Amniotic stem cell (primary cell): ENCODE measurements at regions not wholly inside any gene's neighbourhood (a gene's known extent, or its start where the extent isn't known, plus 50 kb on each side); places are given as distances from the start of the nearest gene placed in this dataset.

Source experiments
- DNase-seq: peaks from one replicate; lab custom pipeline; 2025; lab: John Stamatoyannopoulos, UW

DNA sequence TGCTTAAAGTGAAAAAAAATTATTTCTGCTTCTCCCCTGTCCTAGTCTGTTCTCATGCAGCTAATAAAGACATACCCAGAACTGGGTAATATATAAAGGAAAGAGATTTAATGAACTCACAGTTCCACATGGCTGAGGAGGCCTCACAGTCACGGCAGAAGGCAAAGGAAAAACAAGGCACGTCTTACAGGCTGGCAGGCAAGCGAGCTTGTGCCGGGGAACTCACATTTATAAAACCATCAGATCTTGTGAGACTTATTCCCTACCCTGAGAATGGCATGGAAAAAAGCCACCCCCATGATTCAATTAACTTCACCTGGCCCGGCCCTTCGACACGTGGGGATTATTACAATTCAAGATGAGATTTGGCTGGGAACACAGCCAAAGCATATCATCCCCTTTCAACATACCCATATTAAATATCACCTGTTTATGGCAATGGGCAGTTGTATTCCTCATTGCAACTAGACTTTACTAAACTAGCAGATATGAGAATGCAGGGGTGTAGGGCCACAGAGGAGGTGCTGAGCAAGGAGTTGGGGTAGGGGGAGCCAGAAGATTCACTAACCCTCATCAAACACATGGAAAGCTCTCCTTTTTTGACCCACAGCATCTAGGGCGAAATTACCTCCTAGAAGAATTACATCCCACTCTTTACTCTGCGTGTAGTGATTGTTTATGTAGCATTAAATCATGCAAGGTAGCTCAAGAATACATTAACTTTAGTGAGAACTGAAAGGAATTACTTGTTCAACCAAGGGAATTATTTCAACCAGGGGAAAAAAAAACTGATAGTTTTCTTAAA lies 183.3 kb upstream of the DOK6 start:
- DNase-seq = no peak

DNA sequence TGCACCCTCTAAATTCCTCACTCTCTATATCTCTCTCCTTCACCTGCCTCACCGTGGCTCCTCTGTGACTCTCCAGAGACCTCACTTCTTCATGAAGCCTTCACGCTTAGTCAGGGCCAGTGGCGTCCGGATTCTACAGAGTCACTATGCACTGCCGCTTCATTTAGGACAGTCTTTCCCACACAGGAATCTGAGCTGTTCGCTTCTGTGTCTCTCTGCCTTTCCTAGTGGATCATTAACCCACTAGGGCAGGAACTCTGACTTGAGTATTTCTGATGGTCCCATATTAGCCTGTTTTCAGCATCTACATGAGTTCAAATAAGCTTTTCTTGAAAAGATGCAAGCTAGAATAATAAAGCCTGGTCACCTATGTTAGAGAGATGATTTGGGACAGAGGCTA lies 180.2 kb upstream of the DOK6 start:
- no peak for DNase-seq

DNA sequence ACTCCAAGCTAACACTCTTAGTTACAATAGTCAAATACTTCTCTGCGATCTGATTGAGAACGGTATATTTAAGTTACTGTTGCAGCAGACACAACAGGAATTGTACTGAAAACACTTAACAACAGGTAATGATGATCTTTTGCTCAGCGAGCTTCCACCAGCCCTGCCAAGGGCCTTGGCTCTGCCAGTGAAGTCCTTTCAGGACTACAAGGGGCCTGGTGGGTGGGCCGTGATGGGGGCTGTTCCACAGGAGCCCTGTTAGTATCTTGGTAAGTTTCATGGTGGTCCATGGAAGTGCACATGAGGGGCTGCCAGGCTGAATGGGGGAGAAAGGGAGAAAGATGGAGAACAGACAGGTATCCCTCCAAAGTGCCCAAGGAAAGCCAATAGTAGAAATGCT lies 178.6 kb upstream of the DOK6 start:
- DNase-seq = no peak

DNA sequence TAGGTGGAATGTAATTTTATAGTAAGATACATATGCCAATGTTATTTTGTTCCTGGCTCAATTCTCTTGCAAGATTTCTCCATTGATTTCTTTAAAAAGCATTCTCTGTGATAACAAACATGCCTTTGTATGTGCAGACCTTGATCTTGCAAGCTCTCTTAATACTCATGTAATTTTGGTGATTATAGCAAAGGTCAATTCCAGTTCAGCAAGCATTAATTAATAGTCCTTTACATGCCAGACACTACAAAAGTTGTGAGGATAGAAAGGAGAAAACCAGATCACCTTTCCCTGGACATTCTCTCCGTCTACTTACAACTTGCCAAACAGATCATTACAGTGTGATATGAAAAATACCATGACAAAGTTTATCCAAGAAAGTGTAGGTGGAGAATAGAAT lies 173.7 kb upstream of the DOK6 start:
- no peak for DNase-seq

DNA sequence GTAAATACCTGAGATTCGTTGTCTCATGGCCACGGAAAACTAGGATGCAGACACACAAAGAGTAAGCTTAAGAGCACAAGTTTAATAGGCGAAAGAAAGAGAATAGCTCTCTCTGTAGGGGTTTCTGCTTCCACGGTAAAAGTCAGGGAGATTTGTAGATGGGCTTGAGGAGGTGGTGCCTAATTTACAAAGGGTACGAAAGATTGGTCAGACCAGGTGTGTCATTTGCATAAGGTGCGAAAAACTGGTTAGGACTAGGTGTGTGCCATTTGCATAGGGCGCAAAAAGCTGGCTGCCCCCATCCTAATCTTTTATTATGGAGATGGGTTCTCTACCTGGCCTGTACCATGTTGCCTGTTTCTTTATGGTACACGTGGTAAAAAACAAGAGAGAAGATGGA lies 170.5 kb upstream of the DOK6 start:
- DNase-seq = no peak

DNA sequence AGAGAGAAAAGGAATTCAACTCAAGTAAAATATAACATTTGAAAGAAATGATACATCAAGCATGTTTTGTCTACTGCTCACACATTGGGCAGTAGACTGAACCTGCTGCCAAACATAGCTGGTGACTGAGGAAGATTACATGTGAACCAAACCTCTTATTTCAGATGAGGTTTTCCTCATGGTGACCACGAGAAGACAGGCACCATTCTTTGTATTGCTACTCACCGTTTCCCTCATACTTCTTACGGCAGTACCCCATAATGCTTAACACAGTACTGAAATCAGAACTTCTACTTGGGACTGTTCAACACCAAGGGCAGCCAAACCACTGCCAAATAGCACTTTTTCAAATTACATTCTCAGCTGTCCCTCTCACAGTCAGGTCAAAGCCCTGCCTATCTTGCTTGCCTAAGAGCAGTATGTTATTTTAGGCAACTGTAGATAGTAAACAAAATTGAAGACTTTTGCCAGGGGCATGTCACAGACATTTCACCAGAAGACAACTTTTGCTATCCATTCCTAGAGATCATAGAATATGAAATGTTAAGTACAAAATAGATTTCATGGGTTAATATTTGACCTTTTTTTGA lies 167.1 kb upstream of the DOK6 start:
- no peak for DNase-seq

DNA sequence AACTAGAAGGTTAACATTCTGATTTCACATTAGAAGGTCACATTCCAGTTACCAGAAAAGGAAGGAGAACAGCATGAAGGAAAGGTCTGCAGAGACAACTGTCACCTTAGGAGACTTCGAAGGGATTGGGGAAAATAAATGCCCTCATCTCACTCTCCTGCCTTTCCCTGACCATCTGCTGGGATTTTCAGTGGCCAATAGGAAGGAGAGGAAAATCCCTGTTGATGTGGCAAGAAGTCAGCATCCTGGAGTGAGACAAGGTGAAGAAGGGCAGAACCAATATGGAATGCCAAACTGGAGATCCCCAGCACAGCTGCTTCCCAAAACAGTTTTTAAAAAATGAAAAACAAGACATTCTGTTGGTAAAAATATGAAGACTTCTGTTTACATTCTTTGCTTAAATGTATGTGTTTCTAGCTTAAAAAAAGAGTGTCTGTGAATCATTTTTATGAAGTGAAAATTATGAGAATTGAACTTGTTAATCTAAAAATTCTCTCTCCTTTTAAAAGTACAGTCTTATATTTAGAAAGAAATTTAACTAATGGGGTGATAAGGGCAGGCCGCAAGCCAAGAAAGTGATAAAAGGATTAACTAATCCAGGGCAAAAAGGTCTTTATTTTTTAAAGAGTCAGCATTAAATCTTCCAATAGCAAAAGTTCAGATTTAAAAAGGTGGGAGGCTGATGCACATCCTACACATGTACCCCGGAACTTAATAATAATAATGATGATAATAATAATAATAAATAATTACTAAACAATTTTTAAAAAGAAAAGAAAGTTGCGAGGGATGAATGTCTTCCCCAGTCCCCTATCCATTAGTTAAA lies 160.6 kb upstream of the DOK6 start:
- no peak for DNase-seq

DNA sequence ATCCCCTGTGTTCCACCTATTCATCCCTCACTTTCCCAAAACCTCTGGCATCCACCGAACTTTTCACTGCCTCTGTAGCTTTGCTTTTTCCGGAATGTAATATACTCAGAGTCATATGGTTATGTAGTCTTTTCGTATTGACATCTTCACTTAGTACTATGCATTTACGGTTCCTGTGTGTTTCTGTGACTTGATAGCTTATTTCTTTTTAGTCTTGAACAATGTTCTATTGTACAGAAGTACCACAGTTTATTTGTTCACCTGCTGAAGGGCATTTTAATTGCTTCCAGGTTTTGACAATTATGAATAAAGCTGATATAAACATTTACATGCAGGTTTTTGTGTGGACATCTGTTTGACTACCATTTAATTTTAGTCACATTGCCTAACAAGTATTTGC lies 154.7 kb upstream of the DOK6 start:
- DNase-seq = no peak

DNA sequence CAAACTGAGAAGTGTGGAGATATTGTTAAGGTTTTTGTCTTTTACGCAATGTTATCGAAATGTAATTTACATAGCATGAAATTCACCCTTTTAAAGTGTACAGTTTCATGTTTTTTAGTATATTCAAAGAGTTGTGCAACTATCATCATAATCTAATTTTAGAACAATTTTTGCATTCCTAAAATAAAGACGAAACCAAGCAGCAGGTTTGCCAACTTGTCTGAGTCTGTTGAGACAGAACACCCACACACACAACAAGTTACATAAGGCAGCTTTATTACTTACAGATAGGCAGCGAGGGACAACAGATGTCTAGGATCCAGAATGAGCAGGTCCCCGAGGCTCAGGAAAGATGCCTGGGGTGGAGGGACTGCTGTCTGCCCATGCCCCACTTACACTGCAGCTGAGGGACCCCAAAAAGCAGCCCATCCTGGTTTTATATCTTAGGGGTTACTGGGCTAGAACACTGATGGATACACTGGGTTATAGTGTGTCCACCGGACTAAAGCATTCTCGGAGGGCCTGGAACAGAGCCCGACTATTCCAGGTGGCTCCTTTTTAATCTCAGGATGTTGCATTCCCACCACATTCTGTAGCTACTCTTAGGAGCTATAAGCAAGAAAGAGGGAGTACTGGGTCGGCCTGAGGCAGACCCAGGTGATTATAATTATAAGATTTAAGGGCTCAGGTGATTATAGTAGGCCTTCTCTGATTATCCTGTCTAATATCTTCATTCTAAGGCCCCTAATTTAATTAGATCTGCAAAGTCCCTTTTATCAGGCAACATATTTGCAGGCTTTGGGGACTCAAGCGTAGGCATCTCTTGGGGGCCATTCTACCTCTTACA lies 150.2 kb upstream of the DOK6 start:
- peak; percentile 38 for DNase-seq

DNA sequence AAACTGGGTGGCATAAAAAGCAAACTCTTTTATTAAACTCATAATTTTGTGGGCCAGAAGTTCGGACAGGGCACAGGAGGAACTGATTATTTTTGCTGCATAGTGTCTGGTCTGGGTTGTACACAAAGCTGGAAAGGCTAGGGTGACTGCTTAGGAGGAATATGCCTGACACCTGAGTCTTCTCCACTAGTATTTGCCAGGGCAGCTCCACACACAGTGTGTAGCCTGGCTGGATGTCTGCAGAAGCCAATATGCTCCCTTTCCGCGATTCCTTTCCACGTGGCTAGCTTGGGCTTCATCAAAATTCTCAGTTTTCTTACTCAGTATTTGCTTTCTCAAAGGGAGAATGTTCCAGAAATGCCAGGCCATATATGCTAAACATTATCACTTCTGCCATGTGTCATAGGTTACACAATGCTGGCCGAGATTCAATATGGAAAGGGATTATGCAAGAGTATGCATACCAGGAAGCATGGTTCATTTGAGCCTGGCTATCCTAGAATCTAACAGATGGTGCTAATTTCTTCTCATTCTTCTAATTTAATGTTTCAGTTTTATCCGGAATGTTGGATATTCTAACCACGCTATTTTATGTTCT lies 142.7 kb upstream of the DOK6 start:
- DNase-seq = peak; percentile 56

DNA sequence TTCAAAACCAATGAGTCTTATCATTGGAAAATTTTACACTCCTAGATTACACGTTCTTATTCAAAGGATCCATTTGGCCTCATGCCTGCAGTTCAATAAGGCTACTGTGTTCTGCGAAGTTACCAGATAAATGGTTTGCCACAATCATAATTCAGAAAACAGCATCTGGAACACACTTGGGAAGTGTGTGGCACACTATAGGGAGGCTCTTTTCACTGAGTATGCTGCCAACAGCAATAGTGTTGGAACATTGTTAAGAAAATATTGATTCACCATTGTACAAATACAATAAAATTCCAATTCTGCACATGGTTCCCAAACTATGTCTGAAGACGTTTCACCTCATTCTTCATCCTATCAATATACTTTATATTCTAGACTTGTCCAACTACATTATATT lies 141.4 kb upstream of the DOK6 start:
- DNase-seq = no peak

DNA sequence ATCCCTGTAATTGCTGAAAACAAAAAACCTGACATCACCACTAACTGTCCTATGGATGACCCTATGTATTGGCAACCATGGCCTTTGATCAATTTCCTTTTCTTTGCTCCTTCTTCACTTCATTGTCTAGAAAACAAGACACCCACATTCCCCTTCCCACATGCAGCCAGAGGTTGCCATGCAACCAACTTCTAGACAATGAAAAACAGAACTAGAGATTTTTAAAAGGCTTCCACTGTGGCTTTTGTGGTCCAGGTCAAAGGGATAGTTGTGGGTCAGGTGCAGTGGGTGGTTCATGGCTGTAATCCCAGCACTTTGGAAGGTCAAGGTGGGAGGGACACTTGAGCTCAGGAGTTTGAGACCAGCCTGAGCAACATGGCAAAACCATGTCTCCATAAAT lies 139.3 kb upstream of the DOK6 start:
- no peak for DNase-seq

DNA sequence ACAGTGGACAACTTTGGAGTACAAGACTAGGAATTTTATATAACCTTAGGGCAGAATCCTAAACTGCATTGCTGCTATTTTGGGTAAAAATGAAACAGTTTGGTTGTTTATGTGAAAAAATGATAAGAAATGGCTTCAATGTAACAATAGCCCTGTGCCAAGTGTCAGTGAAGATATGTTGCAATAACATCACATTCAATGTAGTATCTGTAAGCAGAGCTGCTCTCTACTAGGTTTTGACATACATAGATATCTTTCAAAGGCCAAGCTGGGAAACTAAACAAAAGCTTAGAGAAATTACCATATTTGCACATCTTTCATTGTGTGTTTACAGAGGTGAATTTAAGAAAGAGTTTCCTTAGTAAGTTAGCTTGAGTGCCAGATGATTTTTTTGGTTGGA lies 135.0 kb upstream of the DOK6 start:
- DNase-seq = no peak

DNA sequence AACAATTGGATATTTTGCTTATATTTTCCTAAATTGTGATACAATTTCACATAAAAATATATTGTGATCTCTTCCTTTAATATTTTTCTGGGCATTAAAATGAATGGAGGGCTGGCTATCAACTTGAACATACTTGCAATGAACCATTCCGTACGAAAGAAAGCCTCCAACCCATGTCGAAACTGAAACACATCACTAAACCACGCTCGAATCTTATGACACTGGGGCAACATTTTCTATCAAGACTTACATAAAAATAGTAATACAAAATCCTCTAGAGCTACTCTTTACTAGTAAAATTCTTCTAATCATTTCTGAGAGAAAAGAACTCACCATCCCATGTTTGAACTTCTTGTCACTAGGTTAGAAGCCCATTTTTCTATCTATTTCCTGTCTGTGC lies 132.8 kb upstream of the DOK6 start:
- no peak for DNase-seq

DNA sequence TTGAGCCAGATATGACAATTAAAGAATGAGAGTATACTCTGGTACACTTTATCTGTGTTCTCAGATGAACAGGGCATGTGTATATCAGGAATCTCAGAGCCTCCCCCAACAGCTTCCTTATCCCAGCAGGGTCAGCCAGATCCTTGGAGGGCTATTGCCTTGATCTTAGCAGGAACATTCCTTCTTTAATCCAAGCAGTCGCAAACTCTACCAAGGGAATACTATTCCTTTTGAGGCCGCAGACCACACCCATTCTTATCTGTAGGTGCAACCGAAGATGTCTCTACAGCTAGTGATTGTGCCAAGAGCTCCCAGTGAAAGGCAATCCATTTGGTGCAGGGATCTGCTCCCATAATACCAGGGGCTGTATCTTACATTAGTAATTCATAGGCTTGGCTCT lies 118.3 kb upstream of the DOK6 start:
- no peak for DNase-seq

DNA sequence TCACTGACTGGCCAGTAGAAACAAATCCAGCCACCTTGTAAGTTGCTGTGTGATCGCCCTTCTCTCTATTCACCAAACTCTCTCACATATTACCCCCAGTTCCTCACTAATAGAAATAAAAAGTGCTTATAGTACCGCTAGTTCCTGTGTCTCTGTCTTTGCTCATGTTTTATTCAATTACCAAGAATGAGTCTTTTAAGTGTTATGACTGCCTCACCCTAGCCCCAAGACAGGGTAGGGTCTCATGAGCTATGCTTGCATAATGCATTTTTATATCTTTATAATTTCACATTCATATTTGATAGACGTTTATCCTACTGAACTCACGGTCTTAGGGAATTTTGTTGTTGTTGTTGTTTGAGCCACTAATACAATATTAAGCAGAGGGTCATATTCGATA lies 109.6 kb upstream of the DOK6 start:
- DNase-seq = no peak

DNA sequence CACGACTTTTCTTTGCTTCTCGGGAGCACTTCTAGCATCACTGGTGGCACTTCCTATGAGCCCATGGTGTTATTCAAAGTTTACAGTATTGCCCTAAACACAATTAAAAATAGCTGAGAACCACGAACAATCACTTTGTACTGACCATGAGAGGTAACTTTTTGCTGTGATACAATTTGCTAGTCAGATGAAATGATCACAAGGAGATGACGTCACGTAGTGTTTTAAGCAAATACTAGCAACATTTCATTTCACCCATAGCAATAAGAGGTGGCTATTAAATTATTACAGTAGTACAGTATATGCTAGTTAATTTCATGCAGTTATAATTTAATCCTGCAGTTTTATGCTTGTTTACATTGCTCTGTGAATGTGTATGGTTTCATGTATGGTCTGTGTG lies 108.9 kb upstream of the DOK6 start:
- no peak for DNase-seq

DNA sequence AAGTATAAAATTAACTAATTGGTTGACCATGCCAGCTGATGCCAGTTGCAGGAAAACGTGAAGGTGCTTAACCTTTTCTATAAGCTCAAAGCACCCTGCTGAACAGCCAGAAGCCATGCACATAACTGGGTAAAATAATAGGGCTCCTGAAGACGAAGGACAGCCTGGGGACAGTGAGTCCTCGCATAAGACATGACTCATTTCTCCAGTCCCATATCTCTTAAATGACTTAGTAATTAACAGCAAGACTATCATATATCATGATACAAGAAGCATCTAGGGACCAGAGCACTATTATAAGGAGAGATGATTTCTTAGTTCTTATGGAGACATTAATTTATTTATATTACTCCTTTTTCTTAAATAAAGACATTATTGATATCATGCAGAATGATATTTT lies 100.5 kb upstream of the DOK6 start:
- DNase-seq = no peak

DNA sequence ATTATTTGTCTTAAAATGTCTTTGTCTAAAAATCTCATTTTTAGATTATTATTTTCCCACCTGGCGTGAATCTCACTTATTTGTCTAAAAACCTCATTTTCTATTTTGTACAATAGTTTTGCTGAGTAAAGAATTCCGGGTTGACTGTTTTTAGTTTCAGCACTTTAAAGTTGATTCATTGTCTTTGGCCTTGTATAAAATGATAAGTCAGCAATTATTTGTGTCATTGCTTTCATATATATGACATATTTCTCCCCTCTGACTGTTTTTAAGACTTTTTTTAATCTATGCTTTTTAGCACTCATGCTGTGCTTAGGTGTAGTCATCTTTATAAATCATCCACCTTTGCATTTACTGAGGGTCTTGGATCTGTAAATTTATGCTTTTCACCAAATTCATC lies 92.1 kb upstream of the DOK6 start:
- DNase-seq = no peak

DNA sequence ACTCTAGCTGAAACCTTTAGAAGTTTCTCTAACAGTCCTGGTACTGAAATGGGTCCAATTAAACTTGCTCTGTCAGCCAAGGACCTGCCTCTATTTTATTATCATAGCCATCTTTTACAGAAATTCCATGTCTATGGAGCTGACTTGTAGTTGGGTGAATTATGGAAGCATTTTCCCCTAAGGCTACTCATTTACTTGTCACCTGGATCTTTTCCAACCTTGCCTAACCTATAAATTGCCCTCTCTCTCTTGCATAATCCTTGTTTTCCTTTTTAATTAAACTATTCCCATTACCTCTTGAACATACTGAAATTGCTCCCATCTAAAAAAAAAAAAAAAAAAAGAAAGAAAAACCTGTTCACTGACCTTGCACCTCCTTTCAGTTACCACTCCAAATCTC lies 74.6 kb upstream of the DOK6 start:
- DNase-seq = no peak

DNA sequence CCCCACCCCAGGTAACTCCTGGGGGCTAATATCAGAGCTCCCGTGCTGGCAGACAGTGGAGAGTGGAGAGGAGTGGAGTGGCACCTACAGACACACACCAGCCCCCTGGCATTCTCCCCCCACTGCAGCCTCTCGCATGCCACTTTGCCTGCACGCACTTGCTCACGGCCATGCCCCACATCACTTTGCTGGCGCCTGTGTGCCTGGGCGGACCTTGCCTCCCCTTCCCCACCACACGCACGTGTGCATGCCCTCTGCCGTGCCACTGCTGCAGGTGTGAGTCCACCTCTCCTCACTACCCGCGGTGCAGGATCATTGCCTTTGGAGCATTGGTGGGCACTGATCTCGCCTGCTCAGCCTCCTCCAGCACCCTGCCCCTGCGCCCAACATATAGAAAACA lies 72.6 kb upstream of the DOK6 start:
- no peak for DNase-seq
